T-cell (primary cell): ENCODE measurements at regions not wholly inside any gene's neighbourhood (a gene's known extent, or its start where the extent isn't known, plus 50 kb on each side); places are given as distances from the start of the nearest gene placed in this dataset.

Source experiments
- ATAC-seq, 4 experiments: fragments of 200-7000 bp in 3 of 4; fragments of 150-1000 bp in 1 of 4; cut with Tn5 transposase; replicated peaks in 1 of 4; 1 replicate in 3 of 4; 2 replicates in 1 of 4; pipeline ENCODE4 v1.10.0; 2021; ENCODE audit warnings: moderate library complexity in 3 of 4, mild to moderate bottlenecking in 2 of 4, moderate number of reproducible peaks in 1 of 4
- CTCF ChIA-PET, 2 donors: fragments of 300-600 bp; sonication (Branson Sonifier 250); formaldehyde crosslinking; loops; one replicate each; lab custom pipeline; 2022; ENCODE audit warnings: antibody characterized with exemption in 2 of 2; lab: Charles Lee
- POLR2A ChIA-PET, 2 donors: fragments of 300-600 bp; sonication (Branson Sonifier 250); formaldehyde crosslinking; loops; one replicate each; lab custom pipeline; 2022; ENCODE audit warnings: antibody characterized with exemption in 2 of 2; lab: Charles Lee
- DNase-seq, 35 experiments: peaks; one replicate each; pipeline versions ENCODE4 v3.0.0 to v3.0.0-alpha.2; 2013 to 2023
- H3K27ac ChIP-seq: one replicate; pipeline ENCODE4 v1.5.1; 2013; ENCODE audit warnings: low read length
- H3K27me3 ChIP-seq, 2 experiments: replicated peaks in 1 of 2; 1 replicate in 1 of 2; 2 replicates in 1 of 2; pipeline versions ENCODE4 v1.6.1 to v1.7.0; 2013; ENCODE audit warnings: low read length in 1 of 2, mixed read lengths in 1 of 2; ENCODE audit not compliant: control insufficient read depth in 2 of 2, insufficient read depth in 2 of 2; ENCODE audit errors: extremely low read depth in 1 of 2
- H3K36me3 ChIP-seq, 2 donors: 1 replicate in 1 of 2; 2 replicates in 1 of 2; pipeline versions ENCODE4 v1.6.1 to v1.7.0; 2013; ENCODE audit warnings: low read length in 1 of 2; ENCODE audit not compliant: control insufficient read depth in 2 of 2, insufficient read depth in 1 of 2; ENCODE audit errors: extremely low read depth in 1 of 2
- H3K4me1 ChIP-seq, 2 experiments: 1 replicate in 1 of 2; 2 replicates in 1 of 2; pipeline versions ENCODE4 v1.6.1 to v1.7.0; 2013; ENCODE audit warnings: low read length in 2 of 2, mixed read lengths in 1 of 2; ENCODE audit not compliant: insufficient read depth in 2 of 2, control insufficient read depth in 1 of 2; ENCODE audit errors: extremely low read depth in 1 of 2
- H3K4me3 ChIP-seq, 2 donors: 1 replicate in 1 of 2; 2 replicates in 1 of 2; pipeline versions ENCODE4 v1.5.1 to v1.7.0; 2013; ENCODE audit warnings: mild to moderate bottlenecking in 2 of 2, low read length in 1 of 2, moderate library complexity in 1 of 2; ENCODE audit not compliant: control insufficient read depth in 1 of 2; ENCODE audit errors: extremely low read depth in 1 of 2
- H3K9me3 ChIP-seq: 2 replicates; pipeline ENCODE4 v1.7.0; 2013
- H3K27ac Mint-ChIP-seq, 2 donors: one replicate each; pipeline ENCODE4 v1.8.0; 2020 to 2021; ENCODE audit warnings: mild to moderate bottlenecking in 2 of 2, mixed read lengths in 2 of 2
- H3K27me3 Mint-ChIP-seq, 2 donors: one replicate each; pipeline ENCODE4 v1.8.0; 2021 to 2022; ENCODE audit warnings: mixed read lengths in 2 of 2
- H3K36me3 Mint-ChIP-seq: one replicate; pipeline ENCODE4 v1.8.0; 2021; ENCODE audit warnings: mixed read lengths
- H3K4me1 Mint-ChIP-seq, 3 donors: one replicate each; pipeline ENCODE4 v1.8.0; 2020 to 2022; ENCODE audit warnings: mixed read lengths in 3 of 3, mild to moderate bottlenecking in 1 of 3
- H3K4me3 Mint-ChIP-seq, 3 donors: one replicate each; pipeline ENCODE4 v1.8.0; 2020 to 2022; ENCODE audit warnings: mild to moderate bottlenecking in 3 of 3, mixed read lengths in 3 of 3, moderate library complexity in 3 of 3
- H3K9me3 Mint-ChIP-seq, 3 donors: one replicate each; pipeline ENCODE4 v1.8.0; 2020 to 2022; ENCODE audit warnings: mixed read lengths in 3 of 3
- WGBS: methylation state at CpG from one replicate; pipeline ENCODE4 v1.1.5; 2013; ENCODE audit warnings: missing lambda C conversion rate; ENCODE audit not compliant: insufficient coverage; 5-methylcytosine and 5-hydroxymethylcytosine counted together

DNA sequence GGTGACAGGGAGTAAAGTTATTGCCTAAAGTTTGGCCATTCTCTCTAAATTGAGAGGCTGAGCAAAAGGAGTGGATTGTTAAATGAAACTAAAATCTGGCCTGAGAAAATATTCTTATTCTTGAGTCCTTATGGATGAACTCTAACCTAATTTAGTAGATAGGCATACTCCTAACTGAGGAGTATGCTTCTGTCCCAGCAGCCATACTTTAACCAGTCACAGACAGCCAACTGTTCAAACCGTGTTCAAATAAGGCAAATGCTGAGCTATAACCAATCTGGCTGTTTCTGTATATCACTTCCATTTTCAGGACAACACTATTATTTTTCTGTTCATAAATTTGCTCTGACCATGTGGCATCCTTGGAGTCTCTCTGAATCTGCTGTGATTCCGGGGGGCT is 75.9 kb upstream of the RERGL start:
- H3K27ac ChIP-seq: no peak overlapping the region
- H3K4me3 Mint-ChIP-seq: peak overlapping the region; percentile 26 to 35 (median 35)
- H3K27me3 Mint-ChIP-seq: no peaks in the 10 kb centered on the region
- POLR2A ChIA-PET: no interaction called here
- H3K4me1 ChIP-seq: no peaks in the 10 kb centered on the region
- ATAC-seq (no peak), DNase-seq (no peak)
- CTCF ChIA-PET: interaction anchor here in 1 of 2 donors (0.7 kb wide), 1 partner anchor 204 kb away, joined by 3 read pairs; no protein-coding TSS in a partner anchor
- no CpG with 5 or more reads among the region's 2 CpGs for WGBS
- H3K36me3 Mint-ChIP-seq: no peaks in the 10 kb centered on the region
- H3K27ac Mint-ChIP-seq: peak overlapping the region in 1 of 2 donors; percentile 26
- no peaks in the 10 kb centered on the region for H3K9me3 Mint-ChIP-seq
- H3K4me3 ChIP-seq: no peak overlapping the region
- no peaks in the 10 kb centered on the region for H3K27me3 ChIP-seq
- no peaks in the 10 kb centered on the region for H3K9me3 ChIP-seq
- peaks cover 0 to 8% (median 8%) of the 10 kb centered on the region in 3 donors for H3K4me1 Mint-ChIP-seq
- no peaks in the 10 kb centered on the region for H3K36me3 ChIP-seq

DNA sequence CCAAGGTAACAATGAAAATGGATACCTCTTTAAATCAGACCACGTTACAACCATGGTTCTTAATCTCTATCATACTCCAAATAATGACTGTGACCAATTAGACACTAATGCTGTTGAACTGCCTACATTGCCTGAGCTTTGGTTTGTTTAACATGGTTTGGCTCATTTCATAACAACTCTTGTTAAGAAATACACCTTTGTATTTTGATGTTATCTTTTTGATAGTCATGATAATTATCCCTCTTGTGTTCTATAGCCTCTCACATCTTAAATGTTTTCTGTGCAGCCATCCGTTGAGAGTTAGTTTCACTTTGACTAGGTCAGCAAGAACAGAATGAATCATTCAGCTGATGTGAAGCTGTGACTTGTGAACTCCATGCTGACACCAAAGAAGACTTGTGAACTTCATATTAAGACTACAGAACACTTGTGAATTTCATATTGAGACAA is 75.5 kb upstream of the RERGL start:
- Mint-ChIP-seq H3K36me3 (no peaks in the 10 kb centered on the region), H3K4me3 (peak overlapping the region; percentile 26 to 35 (median 35)), H3K27ac (peak overlapping the region; percentile 10 to 26), H3K9me3 (no peaks in the 10 kb centered on the region), H3K4me1 (peaks cover 0 to 8% (median 8%) of the 10 kb centered on the region in 3 donors), H3K27me3 (no peaks in the 10 kb centered on the region)
- POLR2A ChIA-PET: no interaction called here
- no peaks in the 10 kb centered on the region for H3K36me3 ChIP-seq
- no peak overlapping the region for H3K4me3 ChIP-seq
- no peak overlapping the region for H3K27ac ChIP-seq
- no peaks in the 10 kb centered on the region for H3K9me3 ChIP-seq
- CTCF ChIA-PET: interaction anchor here in 1 of 2 donors (0.6 kb wide), 1 partner anchor 421 kb away, joined by 3 read pairs; no protein-coding TSS in a partner anchor
- DNase-seq (peak in 1 of 35 experiments; percentile 17), ATAC-seq (peak in 3 of 4 experiments; percentile 35 to 54 (median 52))
- no CpG with 5 or more reads among the region's 2 CpGs for WGBS
- H3K27me3 ChIP-seq: no peaks in the 10 kb centered on the region
- no peaks in the 10 kb centered on the region for H3K4me1 ChIP-seq

DNA sequence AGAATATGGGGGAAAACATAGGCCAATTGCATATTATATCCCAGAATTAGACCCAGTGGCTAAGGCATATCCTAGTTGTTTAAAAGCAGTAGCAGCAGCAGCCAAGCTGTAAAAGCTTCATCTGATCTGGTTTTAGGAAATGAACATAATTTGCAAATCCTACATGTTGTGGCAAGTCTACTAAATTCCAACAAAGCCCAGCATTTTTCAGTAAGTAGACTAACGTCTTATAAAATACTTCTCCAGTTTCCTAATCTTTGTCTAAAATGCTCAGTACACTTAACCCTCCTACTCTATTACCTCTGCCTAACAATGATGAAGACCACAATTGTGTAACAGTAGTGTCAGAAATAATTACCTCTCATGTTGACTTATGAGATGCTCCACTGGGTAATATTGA is 70.9 kb upstream of the RERGL start:
- Mint-ChIP-seq H3K4me1 (peaks cover 0 to 7% (median 7%) of the 10 kb centered on the region in 3 donors), H3K9me3 (peaks cover 0 to 6% (median 0%) of the 10 kb centered on the region in 3 donors)

DNA sequence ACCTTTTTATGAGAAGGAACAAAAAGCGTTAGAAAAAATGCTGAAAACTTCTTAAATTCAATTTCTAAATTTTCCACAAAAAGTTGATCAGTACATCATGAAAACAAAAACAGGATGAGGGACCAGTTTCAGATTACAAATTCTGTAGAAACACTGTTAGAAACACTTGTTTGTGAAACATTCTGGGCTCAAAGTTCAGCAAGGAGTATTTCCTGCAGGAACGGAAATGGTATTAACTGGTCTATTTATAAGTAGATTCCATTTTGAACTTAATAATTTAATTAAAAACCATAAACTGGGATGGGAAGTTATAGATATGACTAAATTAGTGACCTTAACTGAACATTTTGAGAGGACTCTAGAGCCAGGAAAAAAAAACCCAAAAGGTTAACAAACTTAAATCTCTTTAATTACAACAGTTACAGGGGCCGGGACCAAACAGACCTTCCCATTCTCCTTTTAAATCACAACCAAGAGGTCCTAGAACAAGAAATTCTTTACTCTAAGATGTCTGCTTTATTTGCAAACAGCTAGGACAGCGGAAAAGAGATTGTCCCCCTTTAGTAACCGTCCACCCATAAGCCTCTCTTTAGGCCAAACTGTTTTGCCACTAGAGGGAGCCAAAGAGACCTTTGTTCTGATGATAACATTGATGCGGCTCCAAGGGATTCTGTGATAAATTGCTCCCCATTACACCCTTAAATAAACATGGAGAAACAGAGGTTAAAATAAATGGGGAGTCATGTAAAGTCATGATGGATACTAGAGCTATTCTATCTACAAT is 69.0 kb upstream of the RERGL start:
- Mint-ChIP-seq H3K9me3 (peaks cover 0 to 6% (median 3%) of the 10 kb centered on the region in 3 donors), H3K27me3 (no peaks in the 10 kb centered on the region), H3K27ac (no peak overlapping the region), H3K4me3 (no peak overlapping the region), H3K36me3 (no peaks in the 10 kb centered on the region), H3K4me1 (no peaks in the 10 kb centered on the region)
- H3K4me1 ChIP-seq: no peaks in the 10 kb centered on the region
- peak in 5 of 35 experiments; percentile 0 to 55 (median 5) for DNase-seq
- H3K4me3 ChIP-seq: no peak overlapping the region
- WGBS: 90% methylated on average over 2 of the region's 6 CpGs
- ATAC-seq: no peak
- H3K36me3 ChIP-seq: no peaks in the 10 kb centered on the region
- H3K9me3 ChIP-seq: no peaks in the 10 kb centered on the region
- ChIA-PET CTCF (interaction anchor here in 1 of 2 donors (1.0 to 1.4 kb wide), 3 partner anchors 12 to 1028 kb away, joined by 3 to 5 read pairs (median 4); no protein-coding TSS in a partner anchor), POLR2A (no interaction called here)
- no peak overlapping the region for H3K27ac ChIP-seq
- H3K27me3 ChIP-seq: no peaks in the 10 kb centered on the region

More for the DNA sequence above, 70.9 kb upstream of the RERGL start:
- Histone ChIP-seq H3K36me3 (no peaks in the 10 kb centered on the region), H3K4me1 (no peaks in the 10 kb centered on the region), H3K27me3 (no peaks in the 10 kb centered on the region), H3K27ac (no peak overlapping the region), H3K9me3 (no peaks in the 10 kb centered on the region), H3K4me3 (no peak overlapping the region)
- WGBS: 80% methylated on average over 1 of the region's 1 CpG
- DNase-seq: no peak
- Mint-ChIP-seq H3K27me3 (no peaks in the 10 kb centered on the region), H3K4me3 (no peak overlapping the region), H3K27ac (no peak overlapping the region), H3K36me3 (no peaks in the 10 kb centered on the region)
- POLR2A ChIA-PET: no interaction called here
- CTCF ChIA-PET: no interaction called here
- no peak for ATAC-seq

DNA sequence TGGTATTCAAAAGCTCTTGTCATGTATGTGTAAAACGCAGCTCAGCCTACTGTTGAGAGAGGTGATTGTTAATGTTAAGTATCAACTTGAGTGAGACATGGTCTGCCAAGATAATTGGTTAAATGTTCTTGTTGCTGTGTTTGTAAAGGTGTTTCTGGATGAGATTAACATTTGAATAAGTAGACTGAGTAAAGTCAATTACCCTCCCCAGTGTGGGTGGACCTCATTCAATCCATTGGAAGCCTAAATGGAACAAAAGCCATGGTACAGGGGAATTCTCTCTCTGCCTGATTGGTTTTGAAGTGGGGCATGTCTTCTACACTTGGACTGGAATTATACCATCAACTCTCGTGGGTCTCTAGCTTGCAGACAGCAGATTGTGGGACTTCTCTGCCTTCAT is 63.8 kb upstream of the RERGL start:
- 77% methylated on average over 2 of the region's 2 CpGs for WGBS

DNA sequence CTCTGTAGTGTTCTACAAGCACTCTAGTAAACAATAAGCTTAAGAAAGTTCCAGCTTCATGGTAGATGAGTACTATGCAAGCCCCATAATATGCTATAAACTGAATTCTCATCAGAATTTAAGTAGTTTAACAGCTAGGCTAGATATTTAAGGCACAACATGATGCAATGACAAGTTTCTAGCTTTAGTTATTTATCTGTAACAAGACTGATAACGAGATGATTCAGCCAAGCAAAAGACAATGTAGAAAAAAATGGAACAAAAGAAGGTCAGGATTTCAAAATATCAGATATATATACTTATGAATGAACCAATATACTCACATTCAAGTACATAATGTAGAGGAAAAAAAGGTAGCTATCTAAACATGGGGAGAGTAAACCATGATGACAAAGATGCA is 61.0 kb upstream of the RERGL start:
- Histone ChIP-seq H3K4me1 (no peaks in the 10 kb centered on the region), H3K4me3 (no peak overlapping the region), H3K27ac (no peak overlapping the region), H3K27me3 (no peaks in the 10 kb centered on the region), H3K36me3 (no peaks in the 10 kb centered on the region), H3K9me3 (no peaks in the 10 kb centered on the region)
- H3K27me3 Mint-ChIP-seq: no peaks in the 10 kb centered on the region
- ATAC-seq (no peak), DNase-seq (no peak)
- CTCF ChIA-PET: interaction anchor here in 1 of 2 donors (1.5 kb wide), 1 partner anchor 19 kb away, joined by 3 read pairs; no protein-coding TSS in a partner anchor
- no peak overlapping the region for H3K27ac Mint-ChIP-seq
- WGBS: no CpG with 5 or more reads among the region's 1 CpG
- peaks cover 0 to 3% (median 0%) of the 10 kb centered on the region in 3 donors for H3K9me3 Mint-ChIP-seq
- no peak overlapping the region for H3K4me3 Mint-ChIP-seq
- no peaks in the 10 kb centered on the region for H3K4me1 Mint-ChIP-seq
- POLR2A ChIA-PET: no interaction called here
- H3K36me3 Mint-ChIP-seq: no peaks in the 10 kb centered on the region

More for the DNA sequence above, 63.8 kb upstream of the RERGL start:
- H3K27ac ChIP-seq: no peak overlapping the region
- H3K4me1 ChIP-seq: no peaks in the 10 kb centered on the region
- POLR2A ChIA-PET: no interaction called here
- no peaks in the 10 kb centered on the region for H3K9me3 ChIP-seq
- H3K9me3 Mint-ChIP-seq: peaks cover 0 to 6% (median 3%) of the 10 kb centered on the region in 3 donors
- ATAC-seq (no peak), DNase-seq (no peak)
- no peaks in the 10 kb centered on the region for H3K27me3 Mint-ChIP-seq
- H3K4me3 ChIP-seq: no peak overlapping the region
- no peaks in the 10 kb centered on the region for H3K27me3 ChIP-seq
- no peaks in the 10 kb centered on the region for H3K4me1 Mint-ChIP-seq
- H3K36me3 ChIP-seq: no peaks in the 10 kb centered on the region
- CTCF ChIA-PET: no interaction called here
- H3K27ac Mint-ChIP-seq: no peak overlapping the region
- no peaks in the 10 kb centered on the region for H3K36me3 Mint-ChIP-seq
- no peak overlapping the region for H3K4me3 Mint-ChIP-seq
